Embryonic facial prominence (tissue), 1 donor: ENCODE measurements at regions not wholly inside any gene's neighbourhood (a gene's known extent, or its start where the extent isn't known, plus 50 kb on each side); places are given as distances from the start of the nearest gene placed in this dataset.

Source experiments
- DNase-seq: peaks from one replicate; pipeline ENCODE4 v3.0.0-alpha.2; 2016; ENCODE audit errors: extremely low spot score

DNA sequence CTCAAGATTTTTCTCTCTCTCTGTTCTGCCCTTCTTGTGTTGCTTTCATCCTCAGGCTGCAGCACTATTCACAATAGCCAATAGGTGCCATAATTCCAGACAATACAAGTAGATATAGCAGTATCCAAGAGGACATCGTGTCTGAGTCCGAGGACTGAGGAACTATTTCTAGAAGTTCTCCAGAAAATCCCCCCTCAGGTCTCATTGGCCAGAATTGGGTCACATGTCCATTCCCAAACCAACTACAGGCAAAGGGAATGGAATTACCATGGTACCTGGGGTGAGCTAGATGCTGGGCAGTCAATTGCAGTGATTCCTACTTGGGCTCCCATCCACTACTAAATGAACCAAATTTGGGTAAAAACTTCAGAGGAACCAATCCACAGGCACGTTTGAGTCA is 301.9 kb upstream of the RASGEF1B start:
- no peak for DNase-seq

DNA sequence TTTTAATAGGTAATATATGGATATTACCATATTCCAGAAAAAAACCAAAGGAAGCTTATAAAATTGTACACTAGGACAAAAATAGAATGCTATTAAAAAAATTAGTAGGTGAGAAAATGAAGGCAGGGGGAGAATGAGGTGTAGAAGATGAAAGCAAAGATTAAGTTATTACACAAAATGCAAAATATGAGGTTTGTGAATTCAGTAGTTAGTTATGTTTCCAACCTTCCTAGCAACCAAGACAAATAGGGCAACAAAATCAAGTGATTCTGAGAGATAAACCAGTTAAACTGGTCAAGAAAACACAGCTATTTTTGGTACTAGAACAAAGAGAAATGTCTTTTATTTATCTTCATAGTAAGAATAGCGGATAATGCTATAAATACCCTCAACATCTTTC is 300.0 kb upstream of the RASGEF1B start:
- DNase-seq: no peak

DNA sequence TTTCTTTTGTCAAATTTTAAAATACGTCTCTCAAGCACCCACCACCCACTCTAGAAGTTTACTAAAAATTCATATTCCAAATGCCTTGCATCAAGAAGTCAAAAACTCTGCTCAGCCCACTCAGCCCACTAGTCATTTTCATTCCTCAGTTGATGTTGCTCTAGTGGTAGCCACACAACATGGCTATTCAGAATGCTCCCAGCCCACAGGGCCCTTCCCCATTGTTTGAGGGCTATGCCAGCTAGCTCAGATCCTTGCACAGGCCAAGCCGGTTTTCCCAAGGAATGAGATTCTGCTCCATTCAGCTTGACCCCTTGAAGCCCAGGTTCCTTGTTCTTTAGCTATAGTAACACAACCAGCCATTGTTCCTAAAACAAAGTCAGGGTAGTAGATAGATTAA is 297.5 kb upstream of the RASGEF1B start:
- no peak for DNase-seq

DNA sequence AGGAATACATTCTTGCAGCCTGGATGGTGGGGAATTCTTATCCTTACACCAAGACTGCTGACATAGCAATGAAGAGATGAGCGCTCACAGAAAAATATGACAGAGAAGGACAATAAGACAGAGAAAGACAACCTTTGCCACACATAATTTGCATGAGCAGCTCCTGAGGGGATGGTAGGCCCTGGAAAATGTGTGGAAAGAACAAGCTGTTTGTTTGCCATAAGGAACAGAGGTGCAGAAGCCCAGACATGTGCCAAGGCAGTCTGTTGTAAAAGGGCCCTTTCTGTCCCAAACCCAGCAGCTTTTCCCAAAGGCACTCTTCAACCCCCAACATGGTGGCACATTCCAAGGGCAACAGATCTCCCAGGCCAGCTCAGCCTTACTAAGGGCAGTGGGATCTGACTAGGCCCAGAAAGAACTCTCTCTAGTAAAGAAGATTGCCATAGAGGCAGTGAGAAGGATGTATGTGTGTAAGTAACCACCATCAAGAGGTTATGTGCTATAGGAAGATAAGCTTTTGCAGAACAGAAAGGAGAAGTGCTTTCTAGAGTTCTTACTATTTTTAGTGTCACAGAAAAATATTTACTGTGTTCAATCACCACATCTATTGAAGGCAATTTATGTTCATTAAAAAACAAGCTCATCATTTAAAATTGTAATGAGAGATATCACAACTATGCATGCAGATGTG is 287.0 kb upstream of the RASGEF1B start:
- DNase-seq: no peak

DNA sequence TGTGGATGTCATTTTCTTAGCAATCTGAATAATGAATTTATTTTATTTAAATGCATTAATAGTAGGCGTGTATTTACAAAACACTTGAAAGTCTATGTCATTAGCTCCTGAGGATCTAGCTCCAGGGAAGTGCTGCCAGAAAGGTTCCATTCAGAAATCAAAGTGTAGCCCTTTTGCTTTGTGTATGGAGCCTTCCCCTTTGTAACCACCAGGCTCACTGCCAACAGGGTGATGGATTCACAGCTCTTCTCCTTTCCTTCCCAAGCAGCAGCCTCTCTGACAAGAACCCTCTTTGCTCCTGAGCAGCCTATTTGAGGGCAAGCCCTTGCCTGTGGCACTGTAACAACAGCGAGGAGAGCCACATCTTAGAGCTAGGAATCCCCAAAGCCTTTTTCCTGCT is 286.0 kb upstream of the RASGEF1B start:
- no peak for DNase-seq

DNA sequence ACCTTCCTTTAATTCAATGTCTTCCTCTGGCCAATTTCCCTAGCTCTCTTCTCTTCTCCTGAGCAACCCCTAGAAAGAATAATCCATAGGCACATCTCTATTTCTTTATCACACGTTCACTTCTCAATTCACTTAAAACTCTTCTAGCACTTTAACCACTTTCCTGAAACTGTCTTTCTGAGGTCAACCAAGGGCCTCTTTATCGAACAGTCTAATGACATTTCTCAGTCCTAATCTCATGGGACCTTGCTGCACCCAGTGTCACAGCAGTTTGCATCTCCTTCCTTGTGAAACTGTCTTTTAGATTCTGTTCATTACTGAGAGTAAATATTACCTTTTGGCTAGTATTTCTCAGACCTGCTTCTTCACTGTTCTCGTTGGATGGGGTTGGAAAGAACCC is 285.3 kb upstream of the RASGEF1B start:
- no peak for DNase-seq

DNA sequence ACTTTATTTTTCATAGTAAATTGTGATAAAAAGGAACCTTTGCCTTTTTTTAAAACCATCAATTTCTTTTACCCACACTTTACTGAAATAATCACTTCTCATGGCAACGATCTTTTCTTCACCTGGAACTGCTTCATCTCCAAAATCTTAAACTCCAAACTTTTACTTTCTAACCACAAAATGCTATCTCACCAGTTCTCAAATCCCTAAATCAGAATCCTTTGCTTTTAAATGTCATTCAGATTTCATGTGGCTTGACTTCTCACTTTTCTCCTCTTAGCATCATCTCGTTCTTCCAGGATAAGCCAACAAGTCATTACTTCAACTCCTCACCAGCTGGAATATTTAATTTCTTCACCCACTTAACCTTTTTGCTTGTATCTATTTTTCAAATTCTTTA is 284.3 kb upstream of the RASGEF1B start:
- no peak for DNase-seq

DNA sequence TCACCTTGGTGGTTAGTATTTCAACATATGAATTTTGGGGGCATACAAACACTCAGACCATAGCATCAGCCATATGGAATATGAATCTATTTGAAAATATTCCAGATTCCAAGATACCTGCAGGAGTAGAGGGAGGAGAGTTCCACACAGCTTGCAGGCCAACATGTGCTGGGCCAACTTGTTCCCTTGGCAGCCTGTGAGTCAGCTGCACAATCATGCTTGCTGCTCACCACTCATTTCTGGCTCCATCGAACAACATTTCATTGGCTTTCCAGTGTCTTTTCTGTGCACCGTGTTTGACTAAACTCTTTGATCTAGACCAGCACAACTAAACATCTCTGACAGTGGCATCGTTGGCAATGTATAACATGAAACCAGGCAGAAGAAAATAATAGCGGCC is 282.5 kb upstream of the RASGEF1B start:
- no peak for DNase-seq

DNA sequence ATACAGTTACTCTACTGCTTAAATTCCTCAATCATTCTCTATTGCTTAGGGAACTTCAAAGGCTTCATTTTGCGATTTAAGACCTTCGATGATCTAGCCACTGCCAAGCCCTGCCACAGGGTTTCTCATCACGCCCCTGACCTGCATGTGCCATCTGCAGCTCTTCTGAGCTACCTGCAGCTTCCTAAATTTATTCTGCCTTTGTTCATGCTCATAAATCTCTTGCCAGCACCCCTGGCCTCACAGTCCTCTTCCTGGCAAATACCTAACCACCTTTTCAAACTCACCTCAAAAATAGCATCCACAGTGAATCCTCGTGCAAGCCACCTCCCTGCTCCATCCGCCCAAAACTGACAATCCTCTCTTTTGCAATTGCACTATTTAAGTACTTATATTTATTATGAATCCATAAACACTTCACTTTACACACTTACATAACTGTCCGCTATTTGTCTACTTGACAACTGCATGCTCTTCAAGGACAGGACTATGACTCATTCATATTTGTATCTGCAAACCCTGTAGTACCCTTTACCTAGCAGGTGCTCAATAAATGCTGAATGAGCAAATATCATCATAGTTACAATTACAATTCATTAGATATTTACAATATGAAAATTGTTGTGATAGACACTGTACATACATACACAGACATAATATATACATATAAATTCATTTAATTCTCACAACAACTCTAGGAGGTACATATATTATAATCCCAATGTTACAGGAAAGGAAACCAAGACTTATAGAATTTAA is 280.0 kb upstream of the RASGEF1B start:
- no peak for DNase-seq

DNA sequence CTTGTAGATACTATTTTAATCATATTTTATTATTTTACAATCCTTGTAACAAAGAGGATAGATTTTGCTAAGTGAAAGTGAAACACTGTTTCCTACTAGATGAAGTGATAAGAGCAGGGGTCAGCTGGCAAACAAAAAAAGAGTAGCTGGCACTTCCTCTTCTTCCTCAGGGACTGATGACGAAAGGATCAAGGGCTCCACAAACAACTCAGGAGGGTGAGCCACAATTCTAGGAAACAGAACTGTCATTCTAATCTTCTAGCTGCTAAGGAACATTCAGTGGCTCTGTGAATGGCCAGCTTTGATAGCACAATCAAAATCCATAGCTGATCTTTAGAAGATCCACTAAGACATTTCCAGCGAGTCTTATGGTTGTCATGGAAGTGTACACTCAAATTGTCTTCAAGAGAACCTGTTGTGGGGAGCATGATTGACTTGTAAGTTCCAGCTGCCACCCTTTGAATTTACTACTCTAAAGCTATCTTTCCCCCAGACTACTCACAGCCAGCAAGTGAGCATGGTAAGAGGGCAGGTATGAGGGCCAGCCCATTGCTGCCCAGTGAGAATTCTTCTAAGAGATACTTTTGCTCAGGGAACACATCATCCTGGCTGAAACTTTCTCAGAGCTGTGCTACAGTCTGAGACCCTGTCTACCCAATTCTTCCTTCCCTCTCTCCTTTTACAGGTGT is 275.7 kb upstream of the RASGEF1B start:
- no peak for DNase-seq

DNA sequence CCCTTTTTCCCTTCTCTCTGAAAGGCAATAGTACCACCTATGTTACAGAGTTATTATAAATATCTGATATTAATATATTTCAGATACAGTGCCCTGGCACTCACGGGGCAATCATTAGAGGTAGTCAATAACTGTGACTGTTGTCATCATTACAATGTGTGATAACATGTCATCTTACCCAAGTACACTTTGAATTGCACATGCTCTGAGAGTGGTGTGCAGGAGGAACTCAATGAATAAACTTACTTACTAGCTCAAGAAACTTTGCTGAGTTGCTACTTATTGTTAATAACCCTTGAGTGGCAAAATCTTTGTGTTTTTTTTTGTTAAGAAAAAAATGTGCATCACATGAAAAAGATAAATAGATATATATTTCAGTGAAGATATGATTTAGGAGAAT is 275.1 kb upstream of the RASGEF1B start:
- no peak for DNase-seq

DNA sequence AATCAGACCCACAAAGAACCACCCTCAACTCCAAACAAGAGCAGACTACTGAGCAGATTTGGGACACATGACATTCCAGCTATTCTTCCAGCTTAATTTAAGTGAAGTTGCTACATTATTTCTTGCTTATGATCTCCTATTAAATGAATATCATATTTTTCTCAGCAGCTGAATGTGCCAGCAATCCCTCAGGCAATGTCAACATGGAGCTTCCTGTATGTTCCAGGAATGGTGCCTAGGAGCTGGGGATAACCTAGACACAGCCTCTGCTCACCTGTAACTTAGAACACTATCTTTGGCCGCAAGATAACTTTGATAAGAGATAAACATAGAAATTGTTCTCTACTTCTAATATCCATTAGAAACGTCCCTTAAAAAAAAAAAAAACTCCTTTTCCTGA is 274.4 kb upstream of the RASGEF1B start:
- no peak for DNase-seq

DNA sequence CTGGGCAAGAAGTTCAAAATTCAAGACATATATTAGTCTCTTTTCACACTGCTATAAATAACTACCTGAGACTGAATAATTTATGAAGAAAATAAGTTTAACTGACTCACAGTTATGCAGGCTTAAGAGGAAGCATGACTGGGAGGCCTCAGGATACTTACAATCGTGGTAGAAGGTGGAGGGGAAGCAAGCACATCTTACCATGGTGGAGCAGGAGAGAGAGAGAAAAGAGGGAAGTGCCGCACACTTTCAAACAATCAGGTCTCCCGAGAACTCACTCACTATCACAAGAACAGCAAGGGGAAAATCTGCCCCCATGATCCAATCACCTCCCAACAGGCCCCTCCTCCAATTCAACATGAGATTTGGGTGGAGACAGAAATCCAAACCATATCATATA is 273.3 kb upstream of the RASGEF1B start:
- no peak for DNase-seq

DNA sequence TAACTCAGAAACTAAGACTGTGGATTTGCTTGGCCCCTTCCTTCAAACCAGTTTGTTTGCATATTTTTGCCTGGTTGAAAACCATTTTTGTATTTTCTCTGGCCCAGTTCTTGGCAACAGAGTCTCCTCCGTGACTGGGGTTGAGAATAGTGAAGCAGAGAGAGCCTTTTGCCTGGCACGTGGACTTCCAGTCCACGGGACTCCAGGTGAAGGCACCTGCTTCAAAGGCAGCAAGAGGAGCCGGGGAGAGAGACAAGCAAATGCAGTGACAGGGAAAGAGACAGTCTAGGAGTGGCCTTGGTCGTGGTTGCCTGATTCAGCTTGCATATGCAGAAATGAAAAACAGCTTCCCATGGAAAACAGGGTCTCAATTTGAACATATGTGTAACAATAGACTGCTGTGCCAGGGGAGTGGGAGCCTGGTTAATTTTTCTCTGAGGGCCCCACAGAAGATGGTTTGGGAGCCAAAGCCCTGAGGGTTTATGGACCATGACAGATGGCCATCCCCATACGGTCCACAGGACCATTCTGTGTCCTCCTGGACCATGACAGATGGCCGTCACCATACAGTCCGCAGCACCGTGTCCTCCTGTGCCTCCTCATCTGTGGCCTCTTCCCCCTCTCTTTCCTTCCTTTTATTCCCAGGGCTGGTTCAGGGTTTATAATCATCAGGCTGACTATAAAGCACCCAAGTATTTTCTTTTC is 272.2 kb upstream of the RASGEF1B start:
- no peak for DNase-seq

DNA sequence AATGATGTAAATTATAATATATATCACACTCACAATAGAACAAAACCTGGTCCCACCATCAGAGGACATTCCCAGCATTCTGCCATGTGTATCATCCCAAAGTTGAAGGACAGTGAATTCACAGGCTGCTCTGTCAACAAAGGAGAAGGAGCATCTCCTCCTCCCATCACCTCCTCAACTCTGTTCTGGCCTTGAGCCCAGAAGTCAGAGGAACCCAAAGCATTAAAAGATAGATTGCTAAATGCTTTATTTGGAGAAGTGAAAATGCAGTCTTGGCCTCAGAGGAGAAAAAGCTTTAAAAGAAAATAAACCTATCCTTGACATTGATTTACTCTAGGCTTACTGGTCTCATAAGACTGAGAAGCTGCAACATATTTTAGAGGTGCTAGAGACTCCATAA is 268.8 kb upstream of the RASGEF1B start:
- no peak for DNase-seq

DNA sequence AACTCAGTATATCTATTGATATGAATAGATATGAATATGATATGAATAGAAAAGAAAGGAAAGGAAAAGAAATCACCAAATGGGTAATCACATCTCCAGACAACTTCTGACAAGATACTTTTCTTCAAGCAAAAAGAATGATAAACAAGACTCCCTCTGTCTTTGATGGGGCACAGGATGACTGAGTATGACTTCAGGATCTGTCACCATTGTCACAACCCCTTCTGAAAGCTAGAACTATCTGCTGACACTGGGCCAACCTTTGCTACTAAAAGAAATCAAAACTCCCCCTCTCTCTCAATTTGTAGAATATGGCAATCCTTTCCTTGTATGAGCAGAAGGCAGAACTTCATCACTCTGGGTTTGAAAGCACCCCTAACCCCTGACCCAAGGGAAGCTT is 267.2 kb upstream of the RASGEF1B start:
- no peak for DNase-seq

DNA sequence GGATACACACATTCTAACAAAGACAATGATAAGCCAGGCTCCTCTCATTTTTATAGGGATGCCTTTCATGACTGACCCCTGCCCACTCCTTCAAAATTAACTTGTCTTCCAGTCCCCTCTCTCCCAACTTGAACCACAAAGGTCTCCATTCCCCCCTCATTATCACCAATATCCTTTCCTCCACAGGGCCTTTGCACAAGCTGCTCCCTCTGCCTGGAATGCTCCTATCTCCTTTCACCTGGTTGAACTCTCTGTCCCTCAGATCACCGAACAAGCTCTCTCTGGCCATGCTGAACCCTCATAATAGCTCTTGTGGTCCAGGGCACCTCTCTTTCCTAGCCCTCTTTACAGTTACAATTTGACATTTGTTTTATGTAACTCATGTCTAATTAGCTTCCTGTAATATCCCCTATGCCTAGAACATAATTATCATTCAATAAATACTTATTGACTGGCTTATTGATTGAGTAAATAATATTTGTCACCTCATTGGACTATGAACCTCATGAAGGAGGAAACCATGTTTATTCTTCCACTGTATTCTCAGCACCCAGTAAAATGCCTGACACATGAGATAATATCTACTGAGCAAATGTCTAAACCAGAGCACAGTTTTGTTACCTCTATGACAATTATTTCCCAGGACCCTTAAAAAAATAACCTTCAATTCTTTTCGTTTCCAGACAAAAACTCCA is 266.3 kb upstream of the RASGEF1B start:
- DNase-seq: no peak

DNA sequence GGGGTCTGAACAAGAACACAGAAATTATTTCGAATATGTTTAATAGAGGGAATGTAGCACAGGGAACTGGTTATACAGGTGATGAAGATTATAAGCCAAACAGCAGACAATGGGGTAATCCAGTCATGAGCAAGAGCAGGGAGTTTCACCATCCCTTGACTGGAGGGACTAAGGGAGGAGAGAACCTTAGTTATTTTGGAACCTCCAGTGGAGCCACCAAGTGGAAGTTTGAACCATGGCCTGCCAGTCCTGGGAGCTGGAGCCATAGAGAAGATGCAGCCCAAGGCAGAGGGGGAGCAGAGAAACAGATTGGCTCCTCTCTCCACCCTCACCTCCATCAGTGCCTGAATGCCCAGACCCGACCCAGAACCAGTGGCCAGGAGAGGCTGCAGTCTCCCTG is 264.6 kb upstream of the RASGEF1B start:
- no peak for DNase-seq

DNA sequence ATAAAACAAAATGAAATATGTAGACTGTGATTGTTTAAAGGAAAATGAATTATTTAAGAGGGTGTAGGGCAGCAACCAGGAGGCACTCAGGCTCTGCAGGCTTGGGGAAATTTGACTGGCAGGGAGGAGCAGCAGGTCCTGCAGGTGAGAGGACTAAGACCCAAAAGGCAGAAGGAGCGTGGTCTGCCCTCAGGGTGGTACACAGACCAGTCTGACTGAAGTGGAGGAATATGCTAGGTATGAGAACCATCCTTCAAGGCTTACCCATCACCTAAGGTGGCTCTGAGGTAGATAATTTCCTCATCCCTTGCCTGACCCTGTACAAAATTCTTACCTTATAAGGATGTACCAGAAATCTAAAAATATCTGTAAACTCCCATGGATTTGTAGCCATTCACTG is 261.3 kb upstream of the RASGEF1B start:
- DNase-seq: no peak

DNA sequence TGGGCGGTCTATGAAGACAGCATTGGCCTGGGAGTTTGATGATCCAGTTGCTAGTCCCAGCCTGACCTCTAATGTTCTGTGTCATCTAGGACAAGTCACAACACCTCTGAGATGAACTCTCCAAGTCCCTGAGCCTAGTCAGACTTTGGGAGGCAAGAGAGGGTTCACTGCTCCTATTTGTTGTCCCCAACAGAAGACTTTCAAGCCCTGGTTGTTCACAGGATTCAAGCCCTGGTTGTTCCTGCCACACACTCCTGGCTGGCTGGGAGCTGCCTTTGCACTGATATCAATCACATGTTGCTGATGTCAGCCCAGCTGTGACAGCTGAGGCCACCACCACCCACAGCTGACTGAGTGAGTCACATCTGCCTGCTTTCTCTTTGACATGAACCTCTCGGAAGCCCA is 253.2 kb upstream of the RASGEF1B start:
- DNase-seq: no peak

DNA sequence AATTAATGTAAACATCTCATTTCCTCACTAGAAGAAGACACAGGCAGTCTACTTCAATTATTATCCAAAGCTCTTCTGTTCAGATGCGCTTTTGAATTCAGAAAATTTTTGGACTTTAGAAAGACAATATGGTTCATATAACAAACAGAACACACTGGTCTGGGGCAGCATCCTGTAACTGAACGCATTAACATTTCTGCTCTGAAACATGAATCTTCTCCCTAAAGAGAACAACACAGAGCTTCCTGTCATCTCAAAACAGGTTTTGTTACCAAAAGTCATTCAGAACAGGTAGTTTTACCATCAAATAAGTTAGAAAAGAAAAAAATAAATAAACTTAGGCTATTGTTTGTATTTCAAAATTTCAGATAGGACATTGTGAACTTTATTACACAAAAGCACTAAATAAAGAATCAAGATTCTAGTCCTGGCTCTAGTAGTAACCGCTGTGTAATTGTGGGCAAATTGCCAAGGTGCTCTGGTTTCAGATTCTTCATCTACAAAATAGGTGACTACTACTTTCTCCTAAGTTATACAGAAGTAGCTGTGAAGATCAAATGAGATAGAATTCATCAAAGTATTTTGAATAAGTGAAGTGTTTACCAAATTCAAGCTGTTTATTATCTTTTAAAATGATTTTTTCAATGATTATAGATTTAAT is 252.3 kb upstream of the RASGEF1B start:
- DNase-seq: no peak
